NCI-H187 (cell line): ENCODE measurements at regions not wholly inside any gene's neighbourhood (a gene's known extent, or its start where the extent isn't known, plus 50 kb on each side); places are given as distances from the start of the nearest gene placed in this dataset.

Source experiments
- DNase-seq, 2 experiments: peaks; one replicate each; lab custom pipeline; 2025; lab: John Stamatoyannopoulos, UW

DNA sequence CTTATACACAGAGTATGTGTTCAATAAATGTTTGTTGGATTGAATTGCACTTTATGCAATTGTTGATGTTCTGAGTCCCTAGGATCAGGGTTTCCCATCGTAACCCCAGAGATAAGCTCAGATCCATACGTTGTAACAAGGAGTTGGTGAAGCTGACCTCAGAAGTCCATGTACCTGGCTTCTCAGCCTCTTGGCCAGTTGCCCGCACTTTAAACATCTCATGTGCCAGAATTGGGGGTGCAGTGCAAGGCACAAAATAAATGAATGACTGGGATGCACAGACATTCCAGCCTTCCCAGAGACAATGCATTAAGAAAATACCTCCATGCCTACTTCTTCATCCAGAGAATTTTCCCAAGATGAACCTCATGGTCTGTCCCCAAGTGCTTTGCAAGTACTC lies 142.9 kb upstream of the IL12A start:
- DNase-seq = no peak

DNA sequence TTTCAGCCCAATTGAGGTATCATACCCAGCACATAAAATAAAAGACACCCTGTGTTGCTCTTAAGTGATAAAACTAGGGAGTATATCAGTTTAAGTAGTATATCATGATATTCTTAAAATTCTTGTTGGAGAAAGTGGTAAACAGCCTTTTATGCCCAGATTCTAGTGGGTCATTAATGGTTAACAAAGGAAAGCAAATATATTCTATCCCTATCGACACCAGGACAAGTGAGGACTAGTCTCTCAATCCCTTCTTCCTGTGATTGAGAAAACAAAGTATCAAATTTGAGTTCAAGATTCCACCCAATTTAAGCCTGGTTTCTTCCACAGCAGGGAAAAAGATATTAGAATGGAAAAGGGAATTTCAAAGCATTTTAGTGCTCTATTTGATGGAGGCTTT lies 142.4 kb upstream of the IL12A start:
- DNase-seq = no peak

DNA sequence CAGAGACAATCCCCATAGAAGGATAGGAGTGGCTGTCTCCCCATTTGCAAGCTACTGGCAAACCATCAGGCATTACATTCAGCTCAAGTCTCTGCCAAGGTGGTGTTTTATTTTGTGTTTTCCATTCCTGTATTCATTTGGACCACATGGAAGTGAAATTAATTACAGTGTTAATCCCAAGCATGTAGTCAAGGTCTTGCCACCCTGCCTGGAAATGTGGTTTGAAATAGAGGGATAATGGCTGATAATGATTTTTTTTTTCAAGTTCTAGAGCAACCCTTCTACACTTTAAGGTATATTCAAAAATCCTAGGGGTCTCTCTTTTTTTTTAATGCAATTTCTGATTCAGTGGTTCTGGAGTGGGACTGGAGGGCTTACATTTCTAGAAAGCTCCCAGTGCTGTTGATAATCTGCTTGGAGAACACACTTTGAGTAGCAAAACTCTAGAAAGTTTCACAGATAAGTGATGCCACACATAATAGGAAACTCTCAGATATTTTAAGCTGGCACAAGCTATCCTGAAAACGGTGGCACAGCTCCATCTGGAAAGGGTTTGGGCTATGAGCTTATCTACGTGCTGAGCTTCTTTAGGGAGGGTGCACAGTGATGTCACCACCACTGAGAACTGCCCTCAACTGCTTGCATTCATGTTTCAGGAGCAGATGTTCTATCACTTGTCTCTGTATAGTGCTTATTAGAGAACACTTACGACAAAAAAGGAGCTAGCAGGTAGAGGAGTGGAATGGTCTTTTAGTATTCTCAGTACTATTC lies 140.1 kb upstream of the IL12A start:
- DNase-seq = no peak

DNA sequence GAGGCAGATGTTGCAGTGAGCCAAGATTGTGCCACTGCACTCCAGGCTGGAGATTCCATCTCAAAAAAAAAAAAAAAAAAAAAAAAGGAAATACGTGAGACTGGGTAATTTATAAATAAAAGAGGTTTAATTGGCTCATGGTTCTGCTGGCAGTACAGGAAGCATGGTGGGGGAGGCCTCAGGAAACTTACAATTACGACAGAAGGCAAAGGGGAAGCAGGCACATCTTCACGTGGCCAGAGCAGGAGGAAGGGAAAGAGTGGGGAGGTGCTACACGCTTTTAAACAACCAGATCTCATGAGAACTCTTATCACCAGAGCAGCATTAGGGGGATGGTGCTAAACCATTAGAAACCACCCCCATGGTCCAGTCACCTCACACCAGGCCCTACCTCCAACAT lies 138.2 kb upstream of the IL12A start:
- no peak for DNase-seq

DNA sequence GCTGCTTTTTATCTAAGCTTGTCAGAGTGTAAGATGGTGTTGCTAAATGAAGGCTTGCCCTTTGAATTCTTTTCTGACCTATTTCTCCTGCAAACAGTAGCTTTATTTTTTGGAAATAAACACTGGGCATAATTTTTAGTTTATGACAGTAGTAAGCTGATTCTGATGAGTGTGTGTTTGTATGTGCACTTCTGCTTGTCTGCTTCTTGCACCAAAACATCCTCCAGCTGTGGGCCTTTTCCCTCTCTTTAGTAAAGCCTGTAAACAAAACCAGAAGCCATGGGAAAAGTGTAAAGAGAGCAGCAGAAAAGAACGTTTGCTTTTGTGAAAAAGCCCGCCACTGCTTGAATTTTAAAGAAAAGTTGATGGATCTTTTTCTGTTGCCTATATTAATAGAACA lies 136.4 kb upstream of the IL12A start:
- DNase-seq = no peak

DNA sequence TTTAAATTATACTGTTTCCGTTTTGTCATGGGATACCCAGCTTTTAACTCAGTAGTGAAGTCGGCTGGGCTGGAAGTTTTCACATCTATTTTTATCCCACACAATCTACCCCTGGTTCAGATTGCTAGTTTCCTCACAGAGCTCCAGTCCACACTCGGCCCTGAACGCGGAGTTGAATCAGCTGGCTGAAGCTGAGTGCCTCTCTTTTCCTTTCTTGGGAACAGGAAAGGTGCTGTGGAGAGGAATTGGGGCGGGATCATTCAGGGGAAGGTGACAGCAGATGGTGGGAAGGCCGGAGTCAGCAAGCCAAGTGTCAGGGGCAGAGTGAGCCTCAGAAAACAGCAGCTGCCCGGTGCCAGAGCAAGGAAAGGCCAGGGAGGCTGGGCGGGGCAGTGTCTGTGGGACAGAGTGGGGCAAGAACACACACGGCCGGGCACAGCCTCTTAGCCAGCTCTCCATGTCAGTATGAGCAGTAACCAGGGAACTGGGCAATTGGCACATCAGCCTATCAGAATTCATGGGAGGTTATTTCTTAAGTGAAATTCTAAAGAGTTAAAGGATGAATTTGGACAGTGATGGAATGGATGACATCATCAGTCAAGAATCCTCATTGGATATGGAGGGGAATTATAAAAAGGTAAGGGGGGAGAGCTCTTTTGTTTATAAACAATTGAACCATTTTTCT lies 135.7 kb upstream of the IL12A start:
- no peak for DNase-seq

DNA sequence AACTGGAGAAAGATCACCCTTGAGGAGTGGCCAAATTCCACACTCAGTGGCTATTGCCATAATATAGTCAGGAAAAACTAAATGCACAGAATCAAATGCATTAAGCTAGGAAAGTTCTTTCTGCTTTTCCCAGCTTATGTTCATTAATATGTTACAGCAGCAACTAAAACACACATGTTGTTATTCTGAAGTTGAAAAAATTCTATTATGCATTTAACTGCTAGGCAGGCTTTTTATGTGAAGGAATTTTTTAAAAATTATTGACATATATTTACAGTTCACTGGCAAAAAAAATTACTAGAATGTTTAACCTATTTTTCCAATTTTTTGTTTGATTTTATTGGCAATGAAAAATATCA lies 135.2 kb upstream of the IL12A start:
- no peak for DNase-seq

DNA sequence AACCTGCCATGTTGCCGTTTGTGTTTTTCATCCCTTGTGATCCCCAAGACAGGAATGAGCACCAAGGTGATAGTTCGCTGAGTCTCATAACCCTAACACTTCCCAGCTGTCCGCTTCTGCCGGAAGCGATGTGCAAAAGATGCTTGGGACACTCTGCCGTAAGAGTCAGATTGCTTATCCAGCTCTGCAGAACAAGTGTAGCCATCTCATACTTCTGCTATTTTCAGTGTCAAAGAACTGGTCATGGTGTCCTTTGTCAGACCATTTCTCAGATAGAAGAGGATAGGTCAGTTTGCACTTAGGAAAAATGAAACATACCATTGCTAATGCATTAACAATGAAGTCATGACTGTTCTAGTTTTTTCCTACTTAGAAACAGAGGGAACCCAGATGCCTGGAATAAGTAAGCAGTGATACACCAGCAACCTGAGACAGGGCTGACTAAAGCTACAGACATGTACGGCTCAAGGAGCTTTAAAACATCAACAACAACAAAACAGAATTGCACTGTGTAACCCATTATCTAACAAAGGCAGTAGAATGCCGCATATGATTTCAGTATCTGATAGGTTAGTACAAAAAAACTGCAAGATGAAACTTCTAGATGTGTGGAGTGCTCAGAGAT lies 134.0 kb upstream of the IL12A start:
- no peak for DNase-seq

DNA sequence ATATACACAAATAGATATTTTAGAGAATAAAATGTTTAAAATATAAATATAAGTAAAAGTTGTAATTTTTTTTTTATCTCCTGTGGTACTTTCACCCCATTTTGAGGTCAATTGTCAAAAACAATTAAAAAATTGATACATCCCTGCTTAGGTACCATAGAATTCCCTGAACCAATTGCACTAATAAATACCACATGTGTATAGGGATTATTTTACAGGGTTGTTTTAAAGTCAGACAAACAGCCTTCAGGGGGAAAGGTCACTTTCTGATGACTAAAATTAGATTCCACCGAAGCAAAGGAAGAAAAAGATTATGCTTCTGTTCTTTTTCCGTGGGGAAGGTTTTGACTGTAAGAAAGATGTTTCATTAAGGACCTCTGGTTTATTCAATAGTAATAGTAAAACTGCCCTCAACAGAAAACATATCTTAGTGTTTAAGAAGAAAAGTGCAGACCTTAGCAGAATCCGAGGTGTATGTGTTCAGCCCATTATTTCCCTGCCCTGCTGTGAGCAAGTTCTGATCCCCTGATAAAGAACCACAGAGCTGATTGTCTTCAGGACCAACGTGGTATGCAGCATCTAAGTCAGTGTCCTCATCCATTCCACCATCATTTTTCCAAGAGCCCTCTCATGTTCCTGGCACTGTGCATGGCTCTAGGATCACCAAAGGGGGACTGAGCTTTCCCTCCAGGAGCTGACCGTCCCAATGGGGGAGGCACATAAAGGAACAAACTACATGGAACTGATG lies 132.9 kb upstream of the IL12A start:
- no peak for DNase-seq

GRCh38 chr3:159856590-159857104 lies 132.0 kb upstream of the IL12A start:
- no peak for DNase-seq

GRCh38 chr3:159857840-159858239 lies 130.8 kb upstream of the IL12A start:
- DNase-seq = no peak

- no peak for DNase-seq
These were observed 130.0 kb upstream of the IL12A start for GRCh38 chr3:159858650-159859049.

GRCh38 chr3:159859424-159859823 lies 129.2 kb upstream of the IL12A start:
- DNase-seq = no peak

- DNase-seq = no peak
These were observed 128.8 kb upstream of the IL12A start for GRCh38 chr3:159859836-159860235.

- no peak for DNase-seq
These were observed 128.1 kb upstream of the IL12A start for GRCh38 chr3:159860269-159861116.

- DNase-seq = no peak
These were observed 127.2 kb upstream of the IL12A start for GRCh38 chr3:159861369-159861987.

GRCh38 chr3:159865041-159865579 lies 123.5 kb upstream of the IL12A start:
- DNase-seq = no peak

GRCh38 chr3:159866201-159866746 lies 122.4 kb upstream of the IL12A start:
- DNase-seq = no peak

DNA sequence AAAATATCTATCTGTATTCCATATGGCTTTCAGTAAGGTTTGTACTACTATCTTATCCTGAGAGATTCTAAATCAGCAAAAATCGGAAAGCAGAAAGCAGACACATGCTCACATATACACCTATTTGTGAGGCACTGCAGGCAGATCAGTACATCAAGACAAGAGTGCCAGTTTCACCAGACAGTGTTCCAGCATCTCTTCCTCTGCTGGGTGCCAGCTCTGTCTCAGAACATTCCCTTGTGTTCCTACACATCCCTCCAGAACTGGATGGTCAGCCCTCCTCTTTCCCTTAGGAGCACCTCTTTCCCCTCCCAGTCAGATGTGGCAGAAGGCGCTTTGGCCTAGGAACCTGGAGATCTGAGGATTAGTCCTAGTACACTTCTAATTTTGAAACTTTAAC lies 121.3 kb upstream of the IL12A start:
- no peak for DNase-seq

GRCh38 chr3:159870723-159871122 lies 117.9 kb upstream of the IL12A start:
- DNase-seq = no peak
